SK-N-SH treated with all-trans-retinoic acid at 6 μM for 48 hours (cell line): ENCODE measurements at regions not wholly inside any gene's neighbourhood (a gene's known extent, or its start where the extent isn't known, plus 50 kb on each side); places are given as distances from the start of the nearest gene placed in this dataset.

Experiments used
- ISL1 ChIP-seq: fragments of 250-450 bp; sonication (Bioruptor Pico); IDR thresholded peaks from 2 replicates; pipeline ENCODE4 v2.1.2; 2022; ENCODE audit warnings: mild to moderate bottlenecking, moderate library complexity
- TCF4 ChIP-seq: fragments of 250-450 bp; sonication (Bioruptor Pico); IDR thresholded peaks from 2 replicates; pipeline ENCODE4 v1.8.0; 2021; ENCODE audit warnings: mild to moderate bottlenecking, moderate library complexity, borderline replicate concordance
- ZFP3 ChIP-seq: fragments of 250-450 bp; sonication (Bioruptor Pico); IDR thresholded peaks from 2 replicates; pipeline ENCODE4 v1.5.0; 2020; ENCODE audit warnings: mild to moderate bottlenecking, moderate library complexity
- ZNF565 ChIP-seq: fragments of 450-650 bp; formaldehyde crosslinking; conservative IDR thresholded peaks from 2 replicates; pipeline ENCODE4 v1.5.0; 2020; ENCODE audit warnings: low read depth, mild to moderate bottlenecking, moderate library complexity
- TF ChIP-seq, protein P1 (sequence below): fragments of 250-450 bp; sonication (Bioruptor Pico); IDR thresholded peaks from 2 replicates; pipeline ENCODE4 v1.8.0; 2021; ENCODE audit warnings: low read depth, mild to moderate bottlenecking, moderate library complexity, borderline replicate concordance
- TF ChIP-seq, protein P2 (sequence below): fragments of 250-450 bp; sonication (Bioruptor Pico); IDR thresholded peaks from 2 replicates; pipeline ENCODE4 v1.5.1; 2021; ENCODE audit warnings: mild to moderate bottlenecking, moderate library complexity
- TF ChIP-seq, protein P3 (sequence below): fragments of 250-450 bp; sonication (Bioruptor Pico); IDR thresholded peaks from 2 replicates; pipeline ENCODE4 v1.5.1; 2020; ENCODE audit warnings: low read depth, mild to moderate bottlenecking, moderate library complexity

DNA sequence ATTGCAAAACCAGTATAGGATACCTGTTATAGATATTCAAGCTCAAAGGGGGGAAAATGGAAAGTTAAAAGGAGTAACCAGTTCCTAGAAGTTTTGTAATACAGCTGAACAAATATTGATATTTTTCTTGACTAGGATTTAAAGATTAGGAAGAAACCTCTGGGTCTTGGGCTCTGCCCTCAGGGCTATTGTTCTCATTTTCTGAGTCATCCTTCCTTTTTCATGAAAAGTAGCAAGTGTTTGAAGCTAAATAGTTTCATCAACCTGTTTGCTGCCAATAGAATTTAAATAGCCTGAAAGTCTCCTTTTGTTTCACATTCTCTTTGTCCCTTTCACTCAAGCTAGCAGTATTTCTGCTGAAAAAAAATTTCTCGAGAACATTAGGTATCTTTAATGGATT lies 1061.1 kb upstream of the GHITM start:
- TF ChIP-seq, protein P1, sequence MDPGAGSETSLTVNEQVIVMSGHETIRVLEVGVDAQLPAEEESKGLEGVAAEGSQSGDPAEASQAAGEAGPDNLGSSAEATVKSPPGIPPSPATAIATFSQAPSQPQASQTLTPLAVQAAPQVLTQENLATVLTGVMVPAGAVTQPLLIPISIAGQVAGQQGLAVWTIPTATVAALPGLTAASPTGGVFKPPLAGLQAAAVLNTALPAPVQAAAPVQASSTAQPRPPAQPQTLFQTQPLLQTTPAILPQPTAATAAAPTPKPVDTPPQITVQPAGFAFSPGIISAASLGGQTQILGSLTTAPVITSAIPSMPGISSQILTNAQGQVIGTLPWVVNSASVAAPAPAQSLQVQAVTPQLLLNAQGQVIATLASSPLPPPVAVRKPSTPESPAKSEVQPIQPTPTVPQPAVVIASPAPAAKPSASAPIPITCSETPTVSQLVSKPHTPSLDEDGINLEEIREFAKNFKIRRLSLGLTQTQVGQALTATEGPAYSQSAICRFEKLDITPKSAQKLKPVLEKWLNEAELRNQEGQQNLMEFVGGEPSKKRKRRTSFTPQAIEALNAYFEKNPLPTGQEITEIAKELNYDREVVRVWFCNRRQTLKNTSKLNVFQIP (CRISPR knock-in tag) = no peak
- TF ChIP-seq ISL1 (no peak), TCF4 (CRISPR knock-in tag) (no peak), ZNF565 (no peak), ZFP3 (CRISPR knock-in tag) (no peak)
- TF ChIP-seq, protein P2, sequence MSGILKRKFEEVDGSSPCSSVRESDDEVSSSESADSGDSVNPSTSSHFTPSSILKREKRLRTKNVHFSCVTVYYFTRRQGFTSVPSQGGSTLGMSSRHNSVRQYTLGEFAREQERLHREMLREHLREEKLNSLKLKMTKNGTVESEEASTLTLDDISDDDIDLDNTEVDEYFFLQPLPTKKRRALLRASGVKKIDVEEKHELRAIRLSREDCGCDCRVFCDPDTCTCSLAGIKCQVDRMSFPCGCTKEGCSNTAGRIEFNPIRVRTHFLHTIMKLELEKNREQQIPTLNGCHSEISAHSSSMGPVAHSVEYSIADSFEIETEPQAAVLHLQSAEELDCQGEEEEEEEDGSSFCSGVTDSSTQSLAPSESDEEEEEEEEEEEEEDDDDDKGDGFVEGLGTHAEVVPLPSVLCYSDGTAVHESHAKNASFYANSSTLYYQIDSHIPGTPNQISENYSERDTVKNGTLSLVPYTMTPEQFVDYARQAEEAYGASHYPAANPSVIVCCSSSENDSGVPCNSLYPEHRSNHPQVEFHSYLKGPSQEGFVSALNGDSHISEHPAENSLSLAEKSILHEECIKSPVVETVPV = no peak
- TF ChIP-seq, protein P3, sequence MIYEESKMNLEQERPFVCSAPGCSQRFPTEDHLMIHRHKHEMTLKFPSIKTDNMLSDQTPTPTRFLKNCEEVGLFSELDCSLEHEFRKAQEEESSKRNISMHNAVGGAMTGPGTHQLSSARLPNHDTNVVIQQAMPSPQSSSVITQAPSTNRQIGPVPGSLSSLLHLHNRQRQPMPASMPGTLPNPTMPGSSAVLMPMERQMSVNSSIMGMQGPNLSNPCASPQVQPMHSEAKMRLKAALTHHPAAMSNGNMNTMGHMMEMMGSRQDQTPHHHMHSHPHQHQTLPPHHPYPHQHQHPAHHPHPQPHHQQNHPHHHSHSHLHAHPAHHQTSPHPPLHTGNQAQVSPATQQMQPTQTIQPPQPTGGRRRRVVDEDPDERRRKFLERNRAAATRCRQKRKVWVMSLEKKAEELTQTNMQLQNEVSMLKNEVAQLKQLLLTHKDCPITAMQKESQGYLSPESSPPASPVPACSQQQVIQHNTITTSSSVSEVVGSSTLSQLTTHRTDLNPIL (CRISPR knock-in tag) = no peak
